GM23248 (cell line): ENCODE measurements at regions not wholly inside any gene's neighbourhood (a gene's known extent, or its start where the extent isn't known, plus 50 kb on each side); places are given as distances from the start of the nearest gene placed in this dataset.
"Not testable (repeated sequence)": the region's sequence is repeated elsewhere in the genome, so short reads cannot be mapped to it uniquely, and the experiment has no call there.

Source experiments
- DNase-seq: peaks from one replicate; pipeline ENCODE4 v3.0.0-alpha.2; 2015
- H2AFZ ChIP-seq: fragments of 200-600 bp; sonication (generic); 2 replicates; pipeline ENCODE4 v1.6.1; 2016; ENCODE audit warnings: antibody characterized with exemption
- H3F3A ChIP-seq: fragments of 200-600 bp; sonication (generic); 2 replicates; pipeline ENCODE4 v1.6.1; 2016; ENCODE audit warnings: mild to moderate bottlenecking, antibody characterized with exemption, mixed run types; ENCODE audit not compliant: insufficient read depth
- H3K27ac ChIP-seq: fragments of 200-600 bp; sonication (generic); 2 replicates; pipeline ENCODE4 v1.5.1; 2016; ENCODE audit warnings: mild to moderate bottlenecking
- H3K27me3 ChIP-seq: fragments of 200-600 bp; sonication (generic); replicated peaks from 2 replicates; pipeline ENCODE4 v1.6.1; 2016; ENCODE audit warnings: mild to moderate bottlenecking; ENCODE audit not compliant: insufficient read depth
- H3K36me3 ChIP-seq: fragments of 200-600 bp; sonication (generic); 2 replicates; pipeline ENCODE4 v1.6.1; 2016; ENCODE audit warnings: low read depth, mild to moderate bottlenecking
- H3K4me1 ChIP-seq: fragments of 200-600 bp; sonication (generic); 2 replicates; pipeline ENCODE4 v1.6.1; 2016; ENCODE audit warnings: mild to moderate bottlenecking; ENCODE audit not compliant: insufficient read depth
- H3K4me2 ChIP-seq: fragments of 200-600 bp; sonication (generic); one replicate; pipeline ENCODE4 v1.6.1; 2016; ENCODE audit warnings: mild to moderate bottlenecking; ENCODE audit not compliant: unreplicated experiment
- H3K4me3 ChIP-seq: fragments of 200-600 bp; sonication (generic); 2 replicates; pipeline ENCODE4 v1.5.1; 2016; ENCODE audit warnings: mild to moderate bottlenecking
- H3K79me2 ChIP-seq: fragments of 200-600 bp; sonication (generic); 2 replicates; pipeline ENCODE4 v1.6.1; 2016; ENCODE audit warnings: mild to moderate bottlenecking; ENCODE audit not compliant: insufficient read depth
- H3K9ac ChIP-seq: fragments of 200-600 bp; sonication (generic); 2 replicates; pipeline ENCODE4 v1.6.1; 2016; ENCODE audit warnings: mild to moderate bottlenecking
- H3K9me2 ChIP-seq: fragments of 200-600 bp; sonication (generic); 2 replicates; pipeline ENCODE4 v1.6.1; 2016; ENCODE audit warnings: mixed run types, mild to moderate bottlenecking, moderate library complexity; ENCODE audit not compliant: insufficient read depth
- H3K9me3 ChIP-seq: fragments of 200-600 bp; sonication (generic); one replicate; pipeline ENCODE4 v1.6.1; 2017; ENCODE audit warnings: low read depth
- H4K20me1 ChIP-seq: fragments of 200-600 bp; sonication (generic); 2 replicates; pipeline ENCODE4 v1.6.0; 2016; ENCODE audit not compliant: insufficient read depth
- EZH2 ChIP-seq: fragments of 200-600 bp; sonication (generic); IDR thresholded peaks from 2 replicates; pipeline ENCODE4 v1.6.1; 2018; ENCODE audit warnings: antibody characterized with exemption, mild to moderate bottlenecking; ENCODE audit not compliant: insufficient read depth, poor library complexity, severe bottlenecking
- EZH2phosphoT487 ChIP-seq: fragments of 200-600 bp; sonication (generic); IDR thresholded peaks from 2 replicates; pipeline ENCODE4 v1.6.1; 2018; ENCODE audit warnings: antibody characterized with exemption, moderate library complexity, mild to moderate bottlenecking, low read depth; ENCODE audit not compliant: insufficient read depth
- WGBS, 2 experiments: methylation state at CpG; one replicate each; pipeline ENCODE4 v1.1.6; 2015 to 2017; ENCODE audit warnings: low lambda C conversion rate in 2 of 2, low coverage in 1 of 2; ENCODE audit errors: missing lambda C conversion rate in 2 of 2; 5-methylcytosine and 5-hydroxymethylcytosine counted together
- in situ Hi-C: fragments of 300-500 bp; cut with MboI; formaldehyde crosslinking; loops from 2 replicates; pipeline ENCODE4 v1.15.0; 2020

DNA sequence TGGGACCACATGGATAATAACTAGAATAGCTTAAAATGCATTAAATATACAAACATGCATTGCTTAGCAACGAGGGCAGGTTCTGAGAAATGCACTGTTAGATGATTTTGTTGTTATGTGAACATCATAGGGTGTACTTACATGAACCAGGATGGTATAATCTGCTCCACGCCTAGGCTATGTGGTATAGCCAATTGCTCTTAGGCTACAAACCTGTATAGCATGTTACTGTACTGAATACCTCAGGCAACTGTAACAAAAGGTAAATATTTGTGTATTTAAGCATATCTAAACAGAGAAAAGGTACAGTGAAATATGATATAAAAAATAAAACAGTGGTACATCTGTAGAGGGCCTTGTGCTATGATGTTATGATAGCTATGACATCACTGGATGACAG, 169.2 kb upstream of the IL15 start:
- Histone ChIP-seq H3F3A (0 out of 2 replicates have a peak, but pooled peaks cover 7% of the 10 kb centered on the region), H3K9me3 (no peaks in the 10 kb centered on the region), H3K79me2 (no peaks in the 10 kb centered on the region), H2AFZ (no peak overlapping the region), H3K4me3 (no peak overlapping the region), H3K9ac (no peak overlapping the region), H3K27ac (no peak overlapping the region), H3K36me3 (no peaks in the 10 kb centered on the region), H3K4me2 (no peak overlapping the region), H3K9me2 (no peaks in the 10 kb centered on the region), H3K4me1 (peaks cover 8% of the 10 kb centered on the region), H3K27me3 (no peaks in the 10 kb centered on the region), H4K20me1 (no peaks in the 10 kb centered on the region)
- WGBS, 2 experiments: 25 to 27% methylated on average over 2 of the region's 2 CpGs
- TF ChIP-seq EZH2 (no peak), EZH2phosphoT487 (no peak)
- DNase-seq: no peak
- in situ Hi-C loops: no loop called here

DNA sequence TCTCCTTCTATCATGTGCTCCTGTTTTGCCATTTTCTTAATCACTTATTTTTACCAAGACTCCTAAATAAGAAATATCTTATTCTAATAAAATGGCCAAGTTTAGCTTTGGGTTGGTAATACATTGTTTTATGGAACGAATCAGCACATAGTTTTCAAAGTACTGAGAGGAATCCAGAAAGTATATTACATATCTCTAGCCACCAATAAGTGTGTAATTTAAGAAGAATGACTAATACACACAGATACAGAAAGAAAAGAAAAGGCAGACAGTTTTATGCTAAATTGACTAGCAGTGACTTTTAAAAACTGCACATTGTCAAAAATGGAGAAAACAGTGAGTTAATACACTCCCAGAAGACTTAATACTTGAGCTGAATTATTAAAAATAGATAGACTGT, 167.0 kb upstream of the IL15 start:
- Histone ChIP-seq H3K79me2 (no peaks in the 10 kb centered on the region), H3K36me3 (no peaks in the 10 kb centered on the region), H3K4me1 (peaks cover 24% of the 10 kb centered on the region), H3K27ac (no peak overlapping the region), H4K20me1 (no peaks in the 10 kb centered on the region), H3K9ac (no peak overlapping the region), H3K4me2 (peak overlapping the region; percentile 32), H3K27me3 (no peaks in the 10 kb centered on the region), H3K9me3 (no peaks in the 10 kb centered on the region), H3K9me2 (no peaks in the 10 kb centered on the region), H2AFZ (0 out of 2 replicates have a peak overlapping the region, but pooled peaks have one; percentile 20), H3F3A (peaks cover 18% of the 10 kb centered on the region), H3K4me3 (no peak overlapping the region)
- 44 to 47% methylated on average over 1 of the region's 1 CpG for WGBS, 2 experiments
- in situ Hi-C loops: no loop called here
- TF ChIP-seq EZH2phosphoT487 (no peak), EZH2 (no peak)
- DNase-seq: peak; percentile 22

GRCh38 chr4:141473026-141473540, 163.3 kb upstream of the IL15 start:
- H4K20me1 ChIP-seq: no peaks in the 10 kb centered on the region
- no peaks in the 10 kb centered on the region for H3K9me3 ChIP-seq
- peaks cover 30% of the 10 kb centered on the region for H3K4me1 ChIP-seq
- peaks cover 27% of the 10 kb centered on the region for H3F3A ChIP-seq
- peak; percentile 7 for DNase-seq
- H3K79me2 ChIP-seq: no peaks in the 10 kb centered on the region
- H3K4me2 ChIP-seq: peak overlapping the region; percentile 12
- H3K9ac ChIP-seq: no peak overlapping the region
- no peak overlapping the region for H2AFZ ChIP-seq
- H3K27ac ChIP-seq: no peak overlapping the region
- H3K27me3 ChIP-seq: no peaks in the 10 kb centered on the region
- no peaks in the 10 kb centered on the region for H3K36me3 ChIP-seq
- TF ChIP-seq EZH2 (no peak), EZH2phosphoT487 (no peak)
- H3K9me2 ChIP-seq: no peaks in the 10 kb centered on the region
- H3K4me3 ChIP-seq: no peak overlapping the region
- in situ Hi-C loops: no loop called here

- TF ChIP-seq EZH2 (no peak), EZH2phosphoT487 (no peak)
- H3K36me3 ChIP-seq: no peaks in the 10 kb centered on the region
- DNase-seq: peak; percentile 73
- H3K4me1 ChIP-seq: peaks cover 30% of the 10 kb centered on the region
- H3F3A ChIP-seq: peaks cover 27% of the 10 kb centered on the region
- H3K9me3 ChIP-seq: no peaks in the 10 kb centered on the region
- 0 out of 2 replicates have a peak overlapping the region, but pooled peaks have one; percentile 20 for H2AFZ ChIP-seq
- H3K27me3 ChIP-seq: no peaks in the 10 kb centered on the region
- in situ Hi-C loops: no loop called here
- H3K9ac ChIP-seq: no peak overlapping the region
- H3K79me2 ChIP-seq: no peaks in the 10 kb centered on the region
- H3K9me2 ChIP-seq: no peaks in the 10 kb centered on the region
- H3K27ac ChIP-seq: peak overlapping the region; percentile 28; the same call in 1 of the 2 replicates
- H3K4me2 ChIP-seq: no peak overlapping the region
- no peaks in the 10 kb centered on the region for H4K20me1 ChIP-seq
- H3K4me3 ChIP-seq: no peak overlapping the region
Measured at GRCh38 chr4:141473952-141474351, 162.4 kb upstream of the IL15 start.

DNA sequence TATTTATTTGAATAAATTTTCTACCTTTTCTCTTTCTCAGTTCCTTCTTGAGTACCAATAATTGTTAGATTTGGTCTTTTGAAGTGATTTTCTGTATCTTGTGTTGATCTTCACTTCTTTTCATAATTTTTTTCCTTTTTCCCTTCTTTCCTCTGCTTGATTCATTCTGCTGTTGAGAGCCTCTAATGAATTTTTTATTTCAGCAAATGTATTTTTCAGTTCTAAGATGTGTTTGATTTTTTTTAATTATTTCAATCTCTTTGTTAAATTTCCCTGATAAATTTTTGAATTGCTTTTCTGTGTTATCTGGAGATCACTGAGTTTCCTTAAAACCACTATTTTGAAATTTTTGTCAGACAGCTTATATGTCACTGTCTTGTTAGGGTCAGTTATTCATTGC, 155.4 kb upstream of the IL15 start:
- in situ Hi-C loops: no loop called here

GRCh38 chr4:141484298-141484697, 152.1 kb upstream of the IL15 start:
- H3K9me3 ChIP-seq, H4K20me1 ChIP-seq, H3K27ac ChIP-seq, H3K36me3 ChIP-seq, H3K9me2 ChIP-seq, H3K4me2 ChIP-seq, H3K4me3 ChIP-seq, H2AFZ ChIP-seq, DNase-seq, H3K79me2 ChIP-seq, H3K9ac ChIP-seq, in situ Hi-C loops, H3K27me3 ChIP-seq: not testable (repeated sequence)
- H3F3A ChIP-seq: peaks cover 24% of the 10 kb centered on the region
- WGBS, 2 experiments: 83% methylated on average over 12 of the region's 12 CpGs
- peaks cover 20% of the 10 kb centered on the region for H3K4me1 ChIP-seq

More for the DNA sequence above, 155.4 kb upstream of the IL15 start:
- Histone ChIP-seq H3K9me3 (no peaks in the 10 kb centered on the region), H3K4me3 (no peak overlapping the region), H3K27ac (no peak overlapping the region), H3F3A (peaks cover 6% of the 10 kb centered on the region), H3K9ac (no peak overlapping the region), H3K36me3 (0 out of 2 replicates have a peak, but pooled peaks cover 4% of the 10 kb centered on the region), H3K79me2 (no peaks in the 10 kb centered on the region), H3K4me2 (no peak overlapping the region), H2AFZ (no peak overlapping the region), H4K20me1 (no peaks in the 10 kb centered on the region), H3K4me1 (peaks cover 6% of the 10 kb centered on the region), H3K27me3 (no peaks in the 10 kb centered on the region), H3K9me2 (no peaks in the 10 kb centered on the region)
- TF ChIP-seq EZH2: no peak
- TF ChIP-seq EZH2phosphoT487: no peak
- DNase-seq: no peak
